Mesendoderm (in vitro differentiated cells): ENCODE measurements at regions not wholly inside any gene's neighbourhood (a gene's known extent, or its start where the extent isn't known, plus 50 kb on each side); places are given as distances from the start of the nearest gene placed in this dataset.
"Not testable (repeated sequence)": the region's sequence is repeated elsewhere in the genome, so short reads cannot be mapped to it uniquely, and the experiment has no call there.

Experiments
- DNase-seq: peaks from one replicate; pipeline ENCODE4 v3.0.0; 2013
- H2AK5ac ChIP-seq: 2 replicates; pipeline ENCODE4 v1.6.1; 2013; ENCODE audit warnings: low read length, inconsistent platforms
- H2BK120ac ChIP-seq: 2 replicates; pipeline ENCODE4 v1.6.1; 2013; ENCODE audit warnings: low read depth, mild to moderate bottlenecking, low read length, moderate library complexity, mixed read lengths
- H2BK15ac ChIP-seq: replicated peaks from 2 replicates; pipeline ENCODE4 v1.6.1; 2013; ENCODE audit warnings: low read depth, mild to moderate bottlenecking, moderate library complexity
- H2BK5ac ChIP-seq: 2 replicates; pipeline ENCODE4 v1.6.1; 2013; ENCODE audit warnings: low read length, inconsistent platforms
- H3K18ac ChIP-seq: 2 replicates; pipeline ENCODE4 v1.6.1; 2013; ENCODE audit warnings: mild to moderate bottlenecking, low read length, mixed read lengths
- H3K23ac ChIP-seq: one replicate; pipeline ENCODE4 v1.6.1; 2013; ENCODE audit warnings: low read length
- H3K27ac ChIP-seq: 2 replicates; pipeline ENCODE4 v1.5.1; 2013; ENCODE audit warnings: low read depth, mild to moderate bottlenecking, inconsistent platforms, low read length, moderate library complexity
- H3K27me3 ChIP-seq: 2 replicates; pipeline ENCODE4 v1.6.1; 2013; ENCODE audit warnings: low read length, control low read depth, mild to moderate bottlenecking, inconsistent platforms; ENCODE audit not compliant: insufficient read depth, poor library complexity
- H3K36me3 ChIP-seq: 2 replicates; pipeline ENCODE4 v1.6.1; 2013; ENCODE audit warnings: low read length, inconsistent platforms; ENCODE audit not compliant: control insufficient read depth, insufficient read depth
- H3K4ac ChIP-seq: one replicate; pipeline ENCODE4 v1.6.1; 2013; ENCODE audit warnings: low read depth, mild to moderate bottlenecking, low read length, moderate library complexity
- H3K4me1 ChIP-seq: 2 replicates; pipeline ENCODE4 v1.6.1; 2013; ENCODE audit warnings: low read depth, low read length, inconsistent platforms; ENCODE audit not compliant: control insufficient read depth
- H3K4me2 ChIP-seq: 2 replicates; pipeline ENCODE4 v1.6.1; 2013; ENCODE audit warnings: low read length
- H3K4me3 ChIP-seq: 2 replicates; pipeline ENCODE4 v1.5.1; 2013; ENCODE audit warnings: mild to moderate bottlenecking, low read length
- H3K56ac ChIP-seq: one replicate; pipeline ENCODE4 v1.6.1; 2013; ENCODE audit warnings: low read length
- H3K79me1 ChIP-seq: 2 replicates; pipeline ENCODE4 v1.6.1; 2013; ENCODE audit warnings: low read length, inconsistent platforms
- H3K79me2 ChIP-seq: 2 replicates; pipeline ENCODE4 v1.6.1; 2013; ENCODE audit warnings: mild to moderate bottlenecking, low read length; ENCODE audit not compliant: control insufficient read depth, insufficient read depth
- H3K9ac ChIP-seq: 2 replicates; pipeline ENCODE4 v1.6.1; 2013; ENCODE audit warnings: low read length, inconsistent platforms
- H4K5ac ChIP-seq: one replicate; pipeline ENCODE4 v1.6.1; 2013; ENCODE audit warnings: low read length
- H4K8ac ChIP-seq: one replicate; pipeline ENCODE4 v1.6.1; 2013; ENCODE audit warnings: low read depth, mild to moderate bottlenecking, control low read depth, low read length, moderate library complexity
- WGBS: extraction: QIAGEN DNeasy Blood & Tissue Kit; methylation state at CpG from one replicate; pipeline ENCODE4 v1.1.7; 2013; ENCODE audit warnings: low lambda C conversion rate, missing lambda C conversion rate; ENCODE audit not compliant: insufficient coverage; ENCODE audit errors: extremely low coverage; 5-methylcytosine and 5-hydroxymethylcytosine counted together

DNA sequence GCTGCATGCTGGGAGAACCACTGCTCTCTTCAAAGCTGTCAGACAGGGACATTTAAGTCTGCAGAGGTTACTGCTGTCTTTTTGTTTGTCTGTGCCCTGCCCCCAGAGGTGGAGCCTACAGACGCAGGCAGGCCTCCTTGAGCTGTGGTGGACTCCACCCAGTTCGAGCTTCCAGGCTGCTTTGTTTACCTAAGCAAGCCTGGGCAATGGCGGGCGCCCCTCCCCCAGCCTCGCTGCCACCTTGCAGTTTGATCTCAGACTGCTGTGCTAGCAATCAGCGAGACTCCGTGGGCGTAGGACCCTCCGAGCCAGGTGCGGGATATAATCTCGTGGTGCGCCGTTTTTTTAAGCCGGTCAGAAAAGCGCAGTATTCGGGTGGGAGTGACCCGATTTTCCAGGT lies 234.9 kb upstream of the THUMPD2 start:
- H3K56ac ChIP-seq, H4K5ac ChIP-seq, H2BK5ac ChIP-seq, H3K79me1 ChIP-seq, H3K36me3 ChIP-seq, H3K27ac ChIP-seq, H2AK5ac ChIP-seq, H2BK120ac ChIP-seq, H3K4ac ChIP-seq, H3K27me3 ChIP-seq, DNase-seq, H3K23ac ChIP-seq, H3K18ac ChIP-seq, H3K9ac ChIP-seq, H4K8ac ChIP-seq, H3K4me1 ChIP-seq, H3K4me3 ChIP-seq, H3K4me2 ChIP-seq, H3K79me2 ChIP-seq, H2BK15ac ChIP-seq: not testable (repeated sequence)
- no CpG with 5 or more reads among the region's 17 CpGs for WGBS

GRCh38 chr2:40004336-40004735 lies 225.3 kb upstream of the THUMPD2 start:
- no peak overlapping the region for H3K27ac ChIP-seq
- no peaks in the 10 kb centered on the region for H3K36me3 ChIP-seq
- H3K79me2 ChIP-seq = no peaks in the 10 kb centered on the region
- no peak overlapping the region for H2BK5ac ChIP-seq
- H3K4ac ChIP-seq = no peak overlapping the region
- H3K18ac ChIP-seq = no peak overlapping the region
- no peaks in the 10 kb centered on the region for H3K79me1 ChIP-seq
- H3K4me2 ChIP-seq = no peak overlapping the region
- no peak for DNase-seq
- no peaks in the 10 kb centered on the region for H3K4me1 ChIP-seq
- no peak overlapping the region for H3K4me3 ChIP-seq
- no peak overlapping the region for H3K9ac ChIP-seq
- no peak overlapping the region for H4K8ac ChIP-seq
- H3K23ac ChIP-seq = no peak overlapping the region
- H2BK15ac ChIP-seq = no peak overlapping the region
- H3K27me3 ChIP-seq = no peaks in the 10 kb centered on the region
- no peak overlapping the region for H3K56ac ChIP-seq
- WGBS = no CpG with 5 or more reads among the region's 1 CpG
- no peak overlapping the region for H2AK5ac ChIP-seq
- no peak overlapping the region for H4K5ac ChIP-seq
- no peak overlapping the region for H2BK120ac ChIP-seq

DNA sequence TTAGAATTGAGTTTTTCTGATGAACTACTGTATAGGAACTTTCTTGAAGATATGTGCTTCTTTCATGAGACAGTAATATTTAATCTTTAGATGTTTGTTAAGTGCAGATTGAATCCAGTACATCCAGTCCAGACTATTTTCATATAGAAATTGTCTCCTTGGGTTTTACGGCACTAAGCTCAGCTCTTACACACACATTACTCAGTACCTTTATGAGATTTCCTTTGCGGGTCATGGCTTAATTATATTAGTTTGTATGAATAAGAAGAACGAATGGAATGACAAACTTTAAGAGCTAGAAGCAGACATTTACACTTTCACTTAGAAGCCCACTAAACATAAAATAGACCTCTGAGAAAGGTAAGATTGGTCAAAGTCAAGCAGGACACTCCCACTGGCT lies 223.3 kb upstream of the THUMPD2 start:
- Histone ChIP-seq H2BK15ac (no peak overlapping the region), H3K23ac (no peak overlapping the region), H3K4me2 (no peak overlapping the region), H3K9ac (no peak overlapping the region), H3K36me3 (no peaks in the 10 kb centered on the region), H3K79me2 (no peaks in the 10 kb centered on the region), H3K4me3 (no peak overlapping the region), H3K56ac (no peak overlapping the region), H2AK5ac (no peak overlapping the region), H4K5ac (no peak overlapping the region), H2BK120ac (no peak overlapping the region), H3K4me1 (no peaks in the 10 kb centered on the region), H2BK5ac (no peak overlapping the region), H3K27me3 (no peaks in the 10 kb centered on the region), H4K8ac (no peak overlapping the region), H3K4ac (no peak overlapping the region), H3K79me1 (no peaks in the 10 kb centered on the region), H3K27ac (no peak overlapping the region), H3K18ac (no peak overlapping the region)
- no CpG with 5 or more reads among the region's 3 CpGs for WGBS
- no peak for DNase-seq

GRCh38 chr2:39999864-40000263 lies 220.8 kb upstream of the THUMPD2 start:
- no peak overlapping the region for H3K9ac ChIP-seq
- H3K4ac ChIP-seq = no peak overlapping the region
- no peak for DNase-seq
- H2BK120ac ChIP-seq = no peak overlapping the region
- H3K4me2 ChIP-seq = no peak overlapping the region
- H4K8ac ChIP-seq = no peak overlapping the region
- no peaks in the 10 kb centered on the region for H3K27me3 ChIP-seq
- H3K27ac ChIP-seq = no peak overlapping the region
- H3K36me3 ChIP-seq = no peaks in the 10 kb centered on the region
- no peak overlapping the region for H4K5ac ChIP-seq
- no peak overlapping the region for H3K23ac ChIP-seq
- no peaks in the 10 kb centered on the region for H3K79me1 ChIP-seq
- no peaks in the 10 kb centered on the region for H3K79me2 ChIP-seq
- no peak overlapping the region for H2BK15ac ChIP-seq
- H2AK5ac ChIP-seq = no peak overlapping the region
- H3K56ac ChIP-seq = no peak overlapping the region
- H3K4me1 ChIP-seq = no peaks in the 10 kb centered on the region
- H3K4me3 ChIP-seq = no peak overlapping the region
- H2BK5ac ChIP-seq = no peak overlapping the region
- no peak overlapping the region for H3K18ac ChIP-seq
- no CpG with 5 or more reads among the region's 4 CpGs for whole genome bisulfite sequencing

- Histone ChIP-seq H2BK5ac (no peak overlapping the region), H2BK120ac (no peak overlapping the region), H3K23ac (no peak overlapping the region), H3K4ac (no peak overlapping the region), H3K4me3 (no peak overlapping the region), H3K9ac (no peak overlapping the region), H3K4me1 (no peaks in the 10 kb centered on the region), H3K56ac (no peak overlapping the region), H2AK5ac (no peak overlapping the region), H4K5ac (no peak overlapping the region), H3K18ac (no peak overlapping the region), H3K36me3 (no peaks in the 10 kb centered on the region), H3K27ac (no peak overlapping the region), H3K79me1 (no peaks in the 10 kb centered on the region), H4K8ac (no peak overlapping the region), H2BK15ac (no peak overlapping the region), H3K79me2 (no peaks in the 10 kb centered on the region), H3K27me3 (no peaks in the 10 kb centered on the region), H3K4me2 (no peak overlapping the region)
- no CpG with 5 or more reads among the region's 2 CpGs for WGBS
- no peak for DNase-seq
These were observed 219.6 kb upstream of the THUMPD2 start for GRCh38 chr2:39998617-39999016.

GRCh38 chr2:39996653-39997080 lies 217.6 kb upstream of the THUMPD2 start:
- H3K79me2 ChIP-seq = no peaks in the 10 kb centered on the region
- H3K56ac ChIP-seq = no peak overlapping the region
- no peaks in the 10 kb centered on the region for H3K27me3 ChIP-seq
- no peak overlapping the region for H3K9ac ChIP-seq
- WGBS = no CpG with 5 or more reads among the region's 1 CpG
- peak; percentile 44 for DNase-seq
- no peak overlapping the region for H3K4me3 ChIP-seq
- no peak overlapping the region for H2BK15ac ChIP-seq
- no peaks in the 10 kb centered on the region for H3K79me1 ChIP-seq
- H3K36me3 ChIP-seq = no peaks in the 10 kb centered on the region
- H2BK120ac ChIP-seq = no peak overlapping the region
- H3K4me2 ChIP-seq = no peak overlapping the region
- H3K4ac ChIP-seq = no peak overlapping the region
- H3K4me1 ChIP-seq = no peaks in the 10 kb centered on the region
- H4K5ac ChIP-seq = no peak overlapping the region
- no peak overlapping the region for H4K8ac ChIP-seq
- H2BK5ac ChIP-seq = no peak overlapping the region
- H3K18ac ChIP-seq = no peak overlapping the region
- no peak overlapping the region for H3K23ac ChIP-seq
- H2AK5ac ChIP-seq = no peak overlapping the region
- no peak overlapping the region for H3K27ac ChIP-seq
